CD14-positive monocyte (primary cell): ENCODE measurements at regions not wholly inside any gene's neighbourhood (a gene's known extent, or its start where the extent isn't known, plus 50 kb on each side); places are given as distances from the start of the nearest gene placed in this dataset.

Source experiments
- DNase-seq, 3 donors: peaks; one replicate each; pipeline ENCODE4 v3.0.0-alpha.2; 2011 to 2022
- H2AFZ ChIP-seq: 2 replicates; pipeline ENCODE4 v1.6.0; 2012; ENCODE audit warnings: mild to moderate bottlenecking, low read depth, low read length, inconsistent platforms; ENCODE audit not compliant: insufficient read depth, poor library complexity, severe bottlenecking
- H3K27ac ChIP-seq, 2 donors: 1 replicate in 1 of 2; 2 replicates in 1 of 2; pipeline ENCODE4 v1.5.1; 2012 to 2013; ENCODE audit warnings: low read length in 2 of 2, control low read depth in 1 of 2, inconsistent platforms in 1 of 2, low read depth in 1 of 2, mild to moderate bottlenecking in 1 of 2
- H3K27me3 ChIP-seq, 2 donors: one replicate each; pipeline versions ENCODE4 v1.6.0 to v1.6.1; 2011 to 2013; ENCODE audit warnings: low read length in 2 of 2; ENCODE audit not compliant: control insufficient read depth in 2 of 2, insufficient read depth in 2 of 2
- H3K36me3 ChIP-seq, 2 donors: replicated peaks in 1 of 2; 1 replicate in 1 of 2; 2 replicates in 1 of 2; pipeline versions ENCODE4 v1.5.1 to v1.6.1; 2012 to 2013; ENCODE audit warnings: low read length in 2 of 2, control low read depth in 1 of 2, inconsistent platforms in 1 of 2, mild to moderate bottlenecking in 1 of 2; ENCODE audit not compliant: insufficient read depth in 2 of 2, control insufficient read depth in 1 of 2
- H3K4me1 ChIP-seq, 2 donors: 1 replicate in 1 of 2; 2 replicates in 1 of 2; pipeline versions ENCODE4 v1.5.1 to v1.6.1; 2012 to 2013; ENCODE audit warnings: low read length in 2 of 2, control low read depth in 1 of 2, inconsistent platforms in 1 of 2, mild to moderate bottlenecking in 1 of 2, moderate library complexity in 1 of 2; ENCODE audit not compliant: insufficient read depth in 2 of 2, control insufficient read depth in 1 of 2
- H3K4me2 ChIP-seq: replicated peaks from 2 replicates; pipeline ENCODE3; 2012; ENCODE audit warnings: low read length, moderate library complexity, mild to moderate bottlenecking; ENCODE audit not compliant: poor library complexity, severe bottlenecking; ENCODE audit errors: extremely low read depth
- H3K4me3 ChIP-seq, 3 experiments: fragments of 200-600 bp in 1 of 3; sonication (generic) in 1 of 3; replicated peaks in 1 of 3; 1 replicate in 2 of 3; 2 replicates in 1 of 3; pipeline ENCODE4 v1.5.1; 2011 to 2013; ENCODE audit warnings: low read length in 3 of 3, mild to moderate bottlenecking in 3 of 3, control low read depth in 2 of 3, low read depth in 2 of 3, inconsistent platforms in 1 of 3, moderate library complexity in 1 of 3
- H3K79me2 ChIP-seq: 2 replicates; pipeline ENCODE4 v1.6.0; 2012; ENCODE audit warnings: mild to moderate bottlenecking, control low read depth, inconsistent platforms, low read length, moderate library complexity; ENCODE audit not compliant: insufficient read depth
- H3K9ac ChIP-seq: 2 replicates; pipeline ENCODE4 v1.6.0; 2017; ENCODE audit warnings: low read length, mild to moderate bottlenecking; ENCODE audit not compliant: insufficient read depth, poor library complexity, severe bottlenecking
- H3K9me3 ChIP-seq, 2 donors: replicated peaks in 1 of 2; 1 replicate in 1 of 2; 2 replicates in 1 of 2; pipeline versions ENCODE4 v1.5.1 to v1.6.1; 2012 to 2013; ENCODE audit warnings: low read length in 2 of 2, control low read depth in 1 of 2; ENCODE audit not compliant: control insufficient read depth in 1 of 2, insufficient read depth in 1 of 2
- H4K20me1 ChIP-seq: 2 replicates; pipeline ENCODE4 v1.6.0; 2012; ENCODE audit warnings: mild to moderate bottlenecking, low read length, control low read depth, moderate library complexity; ENCODE audit not compliant: insufficient read depth
- H3K27ac Mint-ChIP-seq, 7 donors: one replicate each; pipeline ENCODE4 v1.8.0; 2020; ENCODE audit warnings: mild to moderate bottlenecking in 7 of 7, mixed read lengths in 7 of 7, moderate library complexity in 6 of 7, inconsistent platforms in 2 of 7
- H3K27me3 Mint-ChIP-seq, 3 donors: one replicate each; pipeline ENCODE4 v1.8.0; 2021 to 2022; ENCODE audit warnings: low read depth in 3 of 3, mild to moderate bottlenecking in 3 of 3, mixed read lengths in 3 of 3, moderate library complexity in 3 of 3, inconsistent platforms in 1 of 3
- H3K36me3 Mint-ChIP-seq, 2 donors: one replicate each; pipeline ENCODE4 v1.8.0; 2020; ENCODE audit warnings: mixed read lengths in 2 of 2, inconsistent platforms in 1 of 2, mild to moderate bottlenecking in 1 of 2
- H3K4me1 Mint-ChIP-seq: one replicate; pipeline ENCODE4 v1.8.0; 2020; ENCODE audit warnings: mild to moderate bottlenecking, mixed read lengths
- H3K4me3 Mint-ChIP-seq, 2 donors: one replicate each; pipeline ENCODE4 v1.8.0; 2020; ENCODE audit warnings: mild to moderate bottlenecking in 2 of 2, mixed read lengths in 2 of 2, moderate library complexity in 1 of 2
- H3K9me3 Mint-ChIP-seq, 7 donors: one replicate each; pipeline ENCODE4 v1.8.0; 2020 to 2022; ENCODE audit warnings: mixed read lengths in 7 of 7, mild to moderate bottlenecking in 6 of 7, moderate library complexity in 6 of 7, inconsistent platforms in 2 of 7
- WGBS: methylation state at CpG from one replicate; pipeline ENCODE4 v1.1.5; 2013; ENCODE audit warnings: missing lambda C conversion rate; ENCODE audit not compliant: insufficient coverage; 5-methylcytosine and 5-hydroxymethylcytosine counted together
- intact Hi-C, 2 donors: fragments of 100-400 bp; cut with micrococcal nuclease; formaldehyde crosslinking; loops; one replicate each; pipeline versions ENCODE4 v1.15.0 to v1.15.1; 2023
- TF ChIP-seq, protein P1 (sequence below): fragments of 200-600 bp; IDR thresholded peaks from one replicate; pipeline ENCODE4 v1.8.0; 2022; ENCODE audit warnings: antibody characterized with exemption, mild to moderate bottlenecking

- no peak overlapping the region for H3K4me2 ChIP-seq
- peaks cover 1 to 7% (median 4%) of the 10 kb centered on the region in 7 donors for H3K9me3 Mint-ChIP-seq
- no CpG with 5 or more reads among the region's 3 CpGs for WGBS
- no peak overlapping the region for H2AFZ ChIP-seq
- H3K27ac Mint-ChIP-seq = no peak overlapping the region
- H3K36me3 ChIP-seq = no peaks in the 10 kb centered on the region
- peaks cover 1 to 3% (median 2%) of the 10 kb centered on the region in 3 donors for H3K27me3 Mint-ChIP-seq
- H3K4me3 ChIP-seq = no peak overlapping the region
- no peaks in the 10 kb centered on the region for H3K36me3 Mint-ChIP-seq
- no peak for DNase-seq
- no peaks in the 10 kb centered on the region for H3K9me3 ChIP-seq
- no peaks in the 10 kb centered on the region for H3K27me3 ChIP-seq
- intact Hi-C loops = no loop called here
- H3K4me1 ChIP-seq = no peaks in the 10 kb centered on the region
- no peak overlapping the region for H3K4me3 Mint-ChIP-seq
- H3K27ac ChIP-seq = no peak overlapping the region
- peaks cover 4% of the 10 kb centered on the region for H3K4me1 Mint-ChIP-seq
- TF ChIP-seq, protein P1, sequence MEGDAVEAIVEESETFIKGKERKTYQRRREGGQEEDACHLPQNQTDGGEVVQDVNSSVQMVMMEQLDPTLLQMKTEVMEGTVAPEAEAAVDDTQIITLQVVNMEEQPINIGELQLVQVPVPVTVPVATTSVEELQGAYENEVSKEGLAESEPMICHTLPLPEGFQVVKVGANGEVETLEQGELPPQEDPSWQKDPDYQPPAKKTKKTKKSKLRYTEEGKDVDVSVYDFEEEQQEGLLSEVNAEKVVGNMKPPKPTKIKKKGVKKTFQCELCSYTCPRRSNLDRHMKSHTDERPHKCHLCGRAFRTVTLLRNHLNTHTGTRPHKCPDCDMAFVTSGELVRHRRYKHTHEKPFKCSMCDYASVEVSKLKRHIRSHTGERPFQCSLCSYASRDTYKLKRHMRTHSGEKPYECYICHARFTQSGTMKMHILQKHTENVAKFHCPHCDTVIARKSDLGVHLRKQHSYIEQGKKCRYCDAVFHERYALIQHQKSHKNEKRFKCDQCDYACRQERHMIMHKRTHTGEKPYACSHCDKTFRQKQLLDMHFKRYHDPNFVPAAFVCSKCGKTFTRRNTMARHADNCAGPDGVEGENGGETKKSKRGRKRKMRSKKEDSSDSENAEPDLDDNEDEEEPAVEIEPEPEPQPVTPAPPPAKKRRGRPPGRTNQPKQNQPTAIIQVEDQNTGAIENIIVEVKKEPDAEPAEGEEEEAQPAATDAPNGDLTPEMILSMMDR = no peak
- H3K79me2 ChIP-seq = no peaks in the 10 kb centered on the region
- H4K20me1 ChIP-seq = no peaks in the 10 kb centered on the region
- no peak overlapping the region for H3K9ac ChIP-seq
Measured at GRCh38 chr15:97870771-97871170, 89.7 kb upstream of the ARRDC4 start.

- intact Hi-C loops = no loop called here
- H4K20me1 ChIP-seq = no peaks in the 10 kb centered on the region
- H3K4me1 ChIP-seq = no peaks in the 10 kb centered on the region
- H3K27ac Mint-ChIP-seq = no peak overlapping the region
- H3K79me2 ChIP-seq = no peaks in the 10 kb centered on the region
- H3K27me3 Mint-ChIP-seq = peaks cover 2 to 7% (median 4%) of the 10 kb centered on the region in 3 donors
- H3K4me3 ChIP-seq = no peak overlapping the region
- H3K9me3 ChIP-seq = peaks cover 0 to 6% of the 10 kb centered on the region in 2 donors
- H2AFZ ChIP-seq = no peak overlapping the region
- peaks cover 4 to 14% (median 11%) of the 10 kb centered on the region in 7 donors for H3K9me3 Mint-ChIP-seq
- no peak overlapping the region for H3K4me2 ChIP-seq
- TF ChIP-seq, protein P1 = no peak
- WGBS = 96% methylated on average over 11 of the region's 12 CpGs
- H3K9ac ChIP-seq = no peak overlapping the region
- DNase-seq = no peak
- H3K36me3 ChIP-seq = no peaks in the 10 kb centered on the region
- no peak overlapping the region for H3K4me3 Mint-ChIP-seq
- H3K36me3 Mint-ChIP-seq = no peaks in the 10 kb centered on the region
- H3K4me1 Mint-ChIP-seq = peaks cover 8% of the 10 kb centered on the region
- H3K27ac ChIP-seq = no peak overlapping the region
- no peaks in the 10 kb centered on the region for H3K27me3 ChIP-seq
Measured at GRCh38 chr15:97874139-97874538, 86.4 kb upstream of the ARRDC4 start.
